ENCODE measurements at regions not wholly inside any gene's neighbourhood (a gene's known extent, or its start where the extent isn't known, plus 50 kb on each side); places are given as distances from the start of the nearest gene placed in this dataset.
"Not testable (repeated sequence)": the region's sequence is repeated elsewhere in the genome, so short reads cannot be mapped to it uniquely, and the experiment has no call there.

DNA sequence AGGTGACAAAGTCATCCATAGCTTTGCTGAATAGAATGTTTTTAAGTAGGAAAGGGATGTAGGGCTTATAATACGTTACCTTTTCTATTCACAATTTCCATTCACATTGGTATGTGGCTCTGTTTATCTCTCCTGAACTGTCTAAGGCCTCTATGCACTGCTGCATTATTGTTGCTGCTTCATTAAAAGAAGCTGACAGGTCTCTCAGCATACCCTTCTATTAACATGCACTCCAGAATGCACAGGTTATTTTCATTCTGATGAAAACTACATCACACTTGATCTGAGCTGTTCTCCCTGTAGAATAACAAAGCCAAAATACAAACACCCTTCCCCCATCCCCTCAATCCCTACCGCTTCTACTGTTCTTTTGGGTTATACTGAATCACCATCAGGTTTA, 399.3 kb downstream of the TBC1D32 start:
- TF ChIP-seq, protein P1, sequence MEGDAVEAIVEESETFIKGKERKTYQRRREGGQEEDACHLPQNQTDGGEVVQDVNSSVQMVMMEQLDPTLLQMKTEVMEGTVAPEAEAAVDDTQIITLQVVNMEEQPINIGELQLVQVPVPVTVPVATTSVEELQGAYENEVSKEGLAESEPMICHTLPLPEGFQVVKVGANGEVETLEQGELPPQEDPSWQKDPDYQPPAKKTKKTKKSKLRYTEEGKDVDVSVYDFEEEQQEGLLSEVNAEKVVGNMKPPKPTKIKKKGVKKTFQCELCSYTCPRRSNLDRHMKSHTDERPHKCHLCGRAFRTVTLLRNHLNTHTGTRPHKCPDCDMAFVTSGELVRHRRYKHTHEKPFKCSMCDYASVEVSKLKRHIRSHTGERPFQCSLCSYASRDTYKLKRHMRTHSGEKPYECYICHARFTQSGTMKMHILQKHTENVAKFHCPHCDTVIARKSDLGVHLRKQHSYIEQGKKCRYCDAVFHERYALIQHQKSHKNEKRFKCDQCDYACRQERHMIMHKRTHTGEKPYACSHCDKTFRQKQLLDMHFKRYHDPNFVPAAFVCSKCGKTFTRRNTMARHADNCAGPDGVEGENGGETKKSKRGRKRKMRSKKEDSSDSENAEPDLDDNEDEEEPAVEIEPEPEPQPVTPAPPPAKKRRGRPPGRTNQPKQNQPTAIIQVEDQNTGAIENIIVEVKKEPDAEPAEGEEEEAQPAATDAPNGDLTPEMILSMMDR (IDR thresholded peaks at IDR 0.05; ENCODE audit: low read depth, low read length, missing control alignments), result no peak
- no peak for DNase-seq (ENCODE audit: low read depth)
- H3K4me3 ChIP-seq (ENCODE audit: low read depth, low read length), result no peak overlapping the region

DNA sequence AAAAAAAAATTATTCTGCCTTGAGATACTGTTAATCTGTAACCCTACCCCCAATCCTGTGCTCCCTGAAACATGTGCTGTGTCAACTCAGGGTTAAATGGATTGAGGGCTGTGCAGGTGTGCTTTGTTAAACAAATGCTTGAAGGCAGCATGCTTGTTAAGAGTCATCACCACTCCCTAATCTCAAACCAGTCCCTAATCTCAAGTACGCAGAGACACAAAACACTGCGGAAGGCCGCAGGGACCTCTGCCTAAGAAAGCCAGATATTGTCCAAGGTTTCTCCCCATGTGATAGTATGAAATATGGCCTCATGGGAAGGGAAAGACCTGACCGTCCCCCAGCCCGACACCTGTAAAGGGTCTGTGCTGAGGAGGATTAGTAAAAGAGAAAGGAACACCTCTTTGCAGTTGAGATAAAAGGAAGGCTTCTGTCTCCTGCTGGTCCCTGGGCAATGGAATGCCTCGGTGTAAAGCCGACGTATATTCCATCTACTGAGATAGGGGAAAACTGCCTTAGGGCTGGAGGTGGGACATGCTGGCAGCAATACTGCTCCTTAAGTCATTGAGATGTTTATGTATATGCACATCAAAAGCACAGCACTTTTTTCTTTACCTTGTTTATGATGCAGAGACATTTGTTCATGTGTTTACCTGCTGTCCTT, 402.6 kb downstream of the TBC1D32 start:
- DNase-seq (ENCODE audit: low read depth); H3K4me3 ChIP-seq (ENCODE audit: low read depth, low read length): not testable (repeated sequence)

DNA sequence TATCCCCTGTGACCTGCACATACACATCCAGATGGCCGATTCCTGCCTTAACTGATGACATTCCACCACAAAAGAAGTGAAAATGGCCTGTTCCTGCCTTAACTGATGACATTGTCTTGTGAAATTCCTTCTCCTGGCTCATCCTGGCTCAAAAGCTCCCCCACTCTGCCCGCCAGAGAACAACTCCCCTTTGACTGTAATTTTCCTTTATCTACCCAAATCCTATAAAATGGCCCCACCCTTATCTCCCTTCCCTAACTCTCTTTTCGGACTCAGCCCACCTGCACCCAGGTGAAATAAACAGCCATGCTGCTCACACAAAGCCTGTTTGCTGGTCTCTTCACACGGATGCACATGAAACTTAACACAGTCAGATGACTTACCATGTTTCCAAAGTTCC, 403.8 kb downstream of the TBC1D32 start:
- not testable (repeated sequence) for DNase-seq (ENCODE audit: low read depth); H3K4me3 ChIP-seq (ENCODE audit: low read depth, low read length)

DNA sequence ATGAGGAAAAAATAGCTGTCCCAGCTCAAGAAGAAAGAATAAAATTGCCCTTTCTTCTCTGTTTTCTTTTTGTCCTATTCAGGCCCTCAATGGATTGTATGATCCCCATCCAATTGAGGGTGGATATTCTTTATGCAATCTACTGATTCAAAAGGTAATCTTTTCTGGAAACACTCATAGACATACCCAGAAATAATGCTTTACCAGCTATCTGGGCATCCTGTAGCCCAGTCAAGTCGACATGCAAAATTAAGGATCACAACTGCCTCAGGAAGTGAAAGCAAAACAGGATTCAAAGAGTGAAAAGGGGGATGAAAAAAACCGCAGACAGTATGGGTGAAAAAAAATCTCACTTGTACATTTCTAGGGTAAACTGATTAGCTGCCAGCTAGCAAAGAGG, 410.1 kb downstream of the TBC1D32 start:
- TF ChIP-seq, protein P1 (IDR thresholded peaks at IDR 0.05; ENCODE audit: low read depth, low read length, missing control alignments), result no peak
- DNase-seq (ENCODE audit: low read depth), result no peak
- H3K4me3 ChIP-seq (ENCODE audit: low read depth, low read length), result no peak overlapping the region

DNA sequence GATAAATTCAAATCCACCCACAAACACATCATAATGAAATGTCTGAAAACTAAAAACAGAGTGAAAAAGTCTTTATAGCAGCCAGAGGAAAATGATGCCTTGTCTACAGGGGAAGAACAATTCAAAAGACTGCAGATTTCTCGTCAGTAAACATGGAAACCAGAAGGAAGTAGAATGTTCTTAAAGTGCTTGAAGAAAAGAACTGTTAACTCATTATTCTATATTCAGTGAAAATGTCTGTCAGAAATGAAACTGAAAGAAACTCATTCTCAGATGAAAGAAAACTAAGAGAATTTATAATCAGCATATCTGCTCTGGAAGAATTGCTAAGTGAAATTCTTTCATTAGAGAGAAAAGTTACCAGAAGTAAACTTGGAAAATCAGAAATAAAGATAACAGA, 416.1 kb downstream of the TBC1D32 start:
- DNase-seq (ENCODE audit: low read depth), result no peak
- TF ChIP-seq, protein P1 (IDR thresholded peaks at IDR 0.05; ENCODE audit: low read depth, low read length, missing control alignments), result no peak
- H3K4me3 ChIP-seq (ENCODE audit: low read depth, low read length), result no peak overlapping the region

DNA sequence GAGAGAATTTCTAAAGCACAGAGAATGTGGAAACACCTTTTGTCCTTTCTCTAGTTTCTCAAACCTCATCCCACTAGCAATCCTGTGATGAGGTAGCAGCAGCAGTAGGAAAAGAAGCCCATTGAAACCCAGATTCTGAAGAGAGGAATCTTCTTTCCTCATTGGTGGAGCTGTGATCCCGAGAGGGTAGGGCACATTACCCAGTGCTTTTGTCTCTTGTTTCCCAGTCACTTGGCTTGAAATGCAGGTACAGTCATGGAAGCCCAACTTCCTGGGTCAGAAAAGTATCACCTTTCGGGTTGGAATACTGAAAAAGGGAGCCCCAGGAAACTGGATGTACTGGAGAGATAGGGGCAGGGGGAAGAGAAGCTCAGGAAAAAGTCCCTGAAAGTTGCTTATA, 417.4 kb downstream of the TBC1D32 start:
- TF ChIP-seq, protein P1 (IDR thresholded peaks at IDR 0.05; ENCODE audit: low read depth, low read length, missing control alignments), result no peak
- DNase-seq (ENCODE audit: low read depth), result no peak
- no peak overlapping the region for H3K4me3 ChIP-seq (ENCODE audit: low read depth, low read length)

DNA sequence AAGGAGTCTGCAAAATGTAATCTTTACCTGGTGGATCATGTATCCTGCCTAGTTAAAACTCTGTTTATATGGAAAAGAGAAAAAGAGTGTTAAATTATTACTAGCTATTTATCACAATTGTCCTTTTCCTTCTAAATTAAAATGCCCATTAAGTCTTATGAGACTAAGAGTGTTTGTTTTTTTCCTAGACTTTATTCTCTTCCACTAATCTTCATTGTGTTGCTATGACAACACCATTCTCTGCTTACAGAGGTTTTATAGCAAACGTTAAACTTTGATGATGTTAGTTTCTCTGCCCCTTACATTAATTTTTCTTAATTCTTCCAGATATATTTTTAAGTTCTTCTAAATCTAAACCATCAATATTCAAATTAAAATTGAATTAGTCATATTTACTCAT, 420.8 kb downstream of the TBC1D32 start:
- TF ChIP-seq, protein P1 (IDR thresholded peaks at IDR 0.05; ENCODE audit: low read depth, low read length, missing control alignments), result no peak

DNA sequence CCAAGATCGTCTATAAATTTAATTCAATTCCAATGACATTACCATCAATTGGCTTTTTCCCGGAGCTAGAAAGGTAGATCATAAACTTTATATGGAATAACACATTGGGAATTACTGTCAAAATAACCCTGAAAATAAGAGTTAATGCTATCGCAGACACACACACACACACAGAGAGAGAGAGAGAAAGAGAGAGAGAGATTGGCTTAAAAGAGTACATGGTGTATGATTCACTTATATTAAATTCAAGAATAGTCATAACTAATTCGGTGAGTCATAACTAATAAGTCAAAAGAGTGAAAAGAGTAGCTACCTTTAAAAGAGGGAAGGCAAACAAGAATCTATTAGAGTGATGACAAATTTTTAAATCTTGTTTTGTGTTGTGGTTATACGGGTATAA, 425.5 kb downstream of the TBC1D32 start:
- no peak overlapping the region for H3K4me3 ChIP-seq (ENCODE audit: low read depth, low read length)
- DNase-seq (ENCODE audit: low read depth), result no peak
- TF ChIP-seq, protein P1 (IDR thresholded peaks at IDR 0.05; ENCODE audit: low read depth, low read length, missing control alignments), result no peak

More for the DNA sequence above, 420.8 kb downstream of the TBC1D32 start:
- H3K4me3 ChIP-seq (ENCODE audit: low read depth, low read length), result no peak overlapping the region
- no peak for DNase-seq (ENCODE audit: low read depth)
